WERI-Rb-1 (cell line): ENCODE measurements at regions not wholly inside any gene's neighbourhood (a gene's known extent, or its start where the extent isn't known, plus 50 kb on each side); places are given as distances from the start of the nearest gene placed in this dataset.
A peak's percentile ranks its signal among the peaks of the same experiment; 100 is the strongest.

Experiments used
- DNase-seq: peaks from one replicate; pipeline ENCODE4 v3.0.0-alpha.2; 2020
- H3K27ac ChIP-seq: fragments of 250-450 bp; sonication (Bioruptor Pico); 2 replicates; pipeline ENCODE4 v1.5.1; 2020; ENCODE audit warnings: mild to moderate bottlenecking, moderate library complexity
- H3K27me3 ChIP-seq: fragments of 250-450 bp; sonication (Bioruptor Pico); 2 replicates; pipeline ENCODE4 v1.5.1; 2021; ENCODE audit warnings: mild to moderate bottlenecking, low read depth, moderate library complexity; ENCODE audit not compliant: insufficient read depth, severe bottlenecking
- H3K36me3 ChIP-seq: fragments of 250-450 bp; sonication (Bioruptor Pico); 2 replicates; pipeline ENCODE4 v1.5.1; 2020; ENCODE audit warnings: mild to moderate bottlenecking, moderate library complexity
- H3K4me3 ChIP-seq: 2 replicates; pipeline ENCODE4 v1.5.1; 2011; ENCODE audit warnings: low read depth, mild to moderate bottlenecking, control low read depth, low read length
- H3K9me3 ChIP-seq: fragments of 250-450 bp; sonication (Bioruptor Pico); 2 replicates; pipeline ENCODE4 v1.5.1; 2021; ENCODE audit warnings: mild to moderate bottlenecking, moderate library complexity; ENCODE audit not compliant: severe bottlenecking
- CTCF ChIP-seq: IDR thresholded peaks from 2 replicates; pipeline ENCODE4 v1.5.1; 2011; ENCODE audit warnings: low read depth, mild to moderate bottlenecking, control low read depth, inconsistent platforms, low read length

- TF ChIP-seq CTCF = no peak
- H3K27ac ChIP-seq = no peak overlapping the region
Measured at GRCh38 chr3:154003649-154004048, 117.5 kb upstream of the ARHGEF26 start.

GRCh38 chr3:154011036-154011435, 110.2 kb upstream of the ARHGEF26 start:
- no peak for TF ChIP-seq CTCF
- Histone ChIP-seq H3K27me3 (no peaks in the 10 kb centered on the region), H3K9me3 (no peaks in the 10 kb centered on the region), H3K4me3 (no peak overlapping the region), H3K27ac (no peak overlapping the region), H3K36me3 (no peaks in the 10 kb centered on the region)
- DNase-seq = no peak

More at GRCh38 chr3:154003649-154004048, 117.5 kb upstream of the ARHGEF26 start:
- H3K36me3 ChIP-seq = no peaks in the 10 kb centered on the region
- H3K4me3 ChIP-seq = no peak overlapping the region
- H3K27me3 ChIP-seq = no peaks in the 10 kb centered on the region
- no peaks in the 10 kb centered on the region for H3K9me3 ChIP-seq
- DNase-seq = no peak

GRCh38 chr3:154013736-154014135, 107.5 kb upstream of the ARHGEF26 start:
- Histone ChIP-seq H3K27me3 (no peaks in the 10 kb centered on the region), H3K9me3 (no peaks in the 10 kb centered on the region), H3K36me3 (no peaks in the 10 kb centered on the region), H3K27ac (no peak overlapping the region), H3K4me3 (no peak overlapping the region)
- no peak for DNase-seq
- no peak for TF ChIP-seq CTCF

GRCh38 chr3:154015307-154015706, 105.9 kb upstream of the ARHGEF26 start:
- Histone ChIP-seq H3K4me3 (no peak overlapping the region), H3K27ac (no peak overlapping the region), H3K27me3 (no peaks in the 10 kb centered on the region), H3K9me3 (no peaks in the 10 kb centered on the region), H3K36me3 (no peaks in the 10 kb centered on the region)
- TF ChIP-seq CTCF = no peak
- DNase-seq = no peak

GRCh38 chr3:154018100-154018696, 103.0 kb upstream of the ARHGEF26 start:
- peak; percentile 84 for TF ChIP-seq CTCF
- Histone ChIP-seq H3K27ac (no peak overlapping the region), H3K36me3 (no peaks in the 10 kb centered on the region), H3K4me3 (no peak overlapping the region), H3K27me3 (no peaks in the 10 kb centered on the region), H3K9me3 (no peaks in the 10 kb centered on the region)
- peak; percentile 61 for DNase-seq

- DNase-seq = no peak
- H3K27me3 ChIP-seq = no peaks in the 10 kb centered on the region
- H3K27ac ChIP-seq = no peak overlapping the region
- H3K9me3 ChIP-seq = no peaks in the 10 kb centered on the region
- no peak overlapping the region for H3K4me3 ChIP-seq
- no peak for TF ChIP-seq CTCF
- H3K36me3 ChIP-seq = no peaks in the 10 kb centered on the region
Measured at GRCh38 chr3:154022606-154023005, 98.6 kb upstream of the ARHGEF26 start.
